GM18861 (cell line): ENCODE measurements at regions not wholly inside any gene's neighbourhood (a gene's known extent, or its start where the extent isn't known, plus 50 kb on each side); places are given as distances from the start of the nearest gene placed in this dataset.
"Not testable (repeated sequence)": the region's sequence is repeated elsewhere in the genome, so short reads cannot be mapped to it uniquely, and the experiment has no call there.

Experiments used
- ATAC-seq: cut with Tn5 transposase; IDR thresholded peaks from one replicate; pipeline ENCODE4 v1.9.1; 2021; ENCODE audit not compliant: unreplicated experiment

DNA sequence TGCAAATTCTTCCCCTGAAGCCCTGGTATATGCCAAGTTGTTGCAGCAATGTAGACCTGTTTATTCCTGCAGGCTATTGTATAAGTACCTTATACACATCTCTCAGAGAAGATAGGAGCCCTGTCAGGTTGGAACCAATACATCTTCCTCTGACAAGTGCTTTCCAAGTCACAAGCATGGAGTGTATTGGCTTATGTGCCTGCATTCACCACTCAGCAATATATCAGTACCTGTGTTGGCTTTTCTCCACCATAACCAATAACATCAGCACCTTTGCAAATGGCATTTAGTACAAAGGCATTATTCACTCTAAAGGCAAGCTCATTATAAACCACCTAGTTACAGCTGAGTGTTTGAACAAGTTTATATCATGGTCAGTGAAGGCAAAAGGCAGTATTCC lies 611.7 kb upstream of the CNTN5 start:
- ATAC-seq = no peak

DNA sequence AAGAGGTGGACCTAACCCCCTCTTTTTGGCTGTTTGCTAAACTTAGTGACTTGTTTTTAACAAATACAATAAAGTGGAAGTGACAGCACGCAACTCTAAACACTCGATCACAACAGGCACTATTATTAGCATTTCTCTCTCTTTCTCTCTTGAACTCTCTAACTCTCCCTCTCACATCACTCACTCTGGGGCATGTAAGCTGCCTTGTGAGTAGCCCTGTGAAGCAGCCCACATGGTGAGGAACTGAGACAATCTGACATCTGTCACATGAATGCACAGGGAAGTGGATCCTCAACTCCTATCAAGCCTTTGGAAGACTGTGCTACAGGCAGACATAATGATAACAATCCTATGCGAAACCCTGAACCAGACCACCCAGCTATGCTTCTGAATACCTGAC lies 609.0 kb upstream of the CNTN5 start:
- ATAC-seq = no peak

DNA sequence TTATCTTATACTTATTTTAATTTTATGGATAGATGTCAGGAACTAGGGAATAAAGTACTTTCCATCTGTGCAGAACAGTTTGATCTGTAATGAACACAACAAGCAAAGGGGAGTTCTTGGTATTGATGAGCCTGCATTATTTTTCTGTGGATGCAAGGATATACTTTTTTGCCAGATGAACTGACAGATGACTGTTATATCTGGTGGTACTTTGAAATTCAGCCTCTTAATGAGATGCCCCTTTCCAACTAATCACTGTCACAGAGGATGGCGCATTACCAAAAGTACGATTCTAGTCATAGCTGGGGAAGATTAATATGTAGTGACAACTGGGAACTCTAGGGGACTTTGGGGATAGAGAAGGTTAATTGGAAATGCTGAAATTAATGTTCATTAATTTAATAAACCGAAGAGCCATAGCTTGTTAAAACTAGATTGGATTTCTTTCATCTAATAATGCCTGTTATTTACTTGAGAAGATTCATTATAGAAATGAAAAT lies 603.4 kb upstream of the CNTN5 start:
- ATAC-seq = no peak

DNA sequence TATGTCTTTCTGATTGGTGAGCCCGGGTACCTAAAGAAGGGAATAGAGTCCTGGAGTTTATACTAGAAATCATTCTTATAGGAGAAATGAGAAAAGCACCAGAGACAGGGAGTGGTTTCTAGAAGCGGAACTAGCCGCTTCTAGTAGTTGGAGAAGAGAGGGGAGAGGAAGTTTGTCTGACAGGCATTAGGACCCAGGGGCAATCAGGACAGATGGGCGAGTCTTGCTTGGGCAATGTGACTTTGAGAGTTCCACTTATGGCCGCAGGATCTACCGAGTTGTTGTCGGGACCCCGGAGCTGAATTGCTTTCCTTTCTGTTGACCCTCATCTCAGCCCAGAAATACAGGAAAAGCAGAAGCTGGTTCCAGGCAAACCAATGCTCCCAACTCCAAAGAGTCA lies 596.8 kb upstream of the CNTN5 start:
- no peak for ATAC-seq

DNA sequence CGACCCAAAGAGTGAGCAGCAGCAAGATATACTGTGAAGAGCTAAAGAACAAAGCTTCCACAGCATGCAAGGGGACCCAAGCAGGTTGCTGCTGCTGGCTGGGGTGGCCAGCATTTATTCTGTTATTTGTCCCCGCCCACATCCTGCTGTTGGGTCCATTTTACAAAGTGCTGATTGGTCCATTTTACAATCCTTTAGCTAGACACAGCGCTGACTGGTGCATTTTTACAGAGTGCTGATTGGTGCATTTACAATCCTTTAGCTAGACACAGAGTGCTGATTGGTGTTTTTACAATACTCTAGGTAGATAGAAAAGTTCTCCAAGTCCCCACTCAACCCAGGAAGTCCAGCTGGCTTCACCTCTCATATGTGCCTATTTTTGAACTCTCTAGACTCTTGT lies 596.0 kb upstream of the CNTN5 start:
- not testable (repeated sequence) for ATAC-seq

DNA sequence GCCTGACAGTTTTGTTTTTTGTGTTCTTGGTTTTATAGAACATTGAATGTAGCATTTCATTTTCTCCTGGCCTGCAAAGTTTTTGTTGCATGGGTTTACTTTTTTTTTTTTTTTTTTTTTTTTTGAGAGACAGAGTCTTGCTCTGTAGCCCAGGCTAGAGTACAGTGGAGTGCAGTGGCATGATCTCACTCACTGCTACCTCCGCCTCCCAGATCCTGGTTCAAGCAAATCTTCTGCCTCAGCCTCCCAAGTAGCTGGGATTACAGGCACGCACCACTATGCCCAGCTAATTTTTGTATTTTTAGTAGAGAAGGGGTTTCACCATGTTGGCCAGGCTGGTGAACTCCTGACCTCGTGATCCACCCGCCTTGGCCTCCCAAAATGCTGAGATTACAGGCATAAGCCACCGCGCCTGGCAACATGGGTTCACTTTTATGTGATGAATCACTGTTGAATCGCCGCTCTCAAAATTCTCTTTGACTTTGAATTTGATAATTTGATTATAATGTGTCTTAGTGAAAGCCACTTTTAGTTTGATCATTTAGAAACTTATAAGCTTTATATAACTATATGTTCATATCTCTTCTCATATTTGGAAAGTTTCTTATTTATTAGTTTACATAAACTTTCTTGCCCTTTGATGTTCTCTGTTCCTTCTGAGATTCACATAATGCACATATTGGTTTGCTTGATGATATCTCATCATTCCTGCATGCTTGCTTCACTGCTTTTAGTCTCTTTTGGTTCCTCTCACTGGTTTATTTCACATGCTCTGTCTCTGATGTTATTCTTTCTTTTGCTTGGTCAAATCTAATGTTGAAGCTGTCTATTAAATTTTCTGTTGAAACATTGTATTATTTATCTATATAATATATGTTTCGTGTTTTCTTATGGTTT lies 589.0 kb upstream of the CNTN5 start:
- ATAC-seq = no peak

DNA sequence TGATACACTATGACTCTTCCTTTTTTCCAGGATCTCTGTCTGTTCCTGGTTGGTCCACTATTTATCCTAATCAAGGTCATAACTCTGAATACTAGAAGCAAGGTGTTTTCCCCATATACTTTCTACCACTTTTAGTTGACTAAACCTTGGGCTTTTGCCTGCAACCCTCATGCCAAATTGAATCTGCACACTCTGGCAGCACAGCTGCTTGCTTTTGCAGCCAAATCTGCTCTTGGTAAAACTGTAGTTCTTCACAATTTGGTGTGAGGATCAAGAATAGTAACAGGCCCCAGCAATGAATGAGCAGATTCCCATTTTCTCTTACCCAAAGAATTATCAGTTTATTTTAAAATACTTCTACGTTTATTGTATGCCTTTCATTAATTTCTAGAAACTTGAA lies 586.5 kb upstream of the CNTN5 start:
- no peak for ATAC-seq

DNA sequence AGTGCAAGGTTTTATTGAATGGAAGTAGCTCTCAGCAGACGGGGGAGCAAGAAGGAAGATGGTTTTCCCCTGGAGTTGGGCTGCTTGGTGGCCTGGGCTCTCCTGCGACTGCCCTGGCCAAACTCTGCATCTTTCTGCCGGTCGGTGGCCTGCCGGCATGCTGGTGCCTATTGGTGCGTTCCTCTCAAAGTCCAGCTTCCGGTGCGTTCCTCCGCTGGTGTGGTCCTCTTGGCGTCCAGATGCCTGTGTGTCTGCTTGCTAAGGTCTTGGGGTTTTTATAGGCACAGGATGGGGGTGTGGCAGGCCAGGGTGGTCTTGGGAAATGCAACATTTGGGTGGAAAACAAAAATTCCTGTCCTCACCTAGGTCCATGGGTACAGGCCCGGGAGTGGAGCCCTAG lies 567.4 kb upstream of the CNTN5 start:
- no peak for ATAC-seq

DNA sequence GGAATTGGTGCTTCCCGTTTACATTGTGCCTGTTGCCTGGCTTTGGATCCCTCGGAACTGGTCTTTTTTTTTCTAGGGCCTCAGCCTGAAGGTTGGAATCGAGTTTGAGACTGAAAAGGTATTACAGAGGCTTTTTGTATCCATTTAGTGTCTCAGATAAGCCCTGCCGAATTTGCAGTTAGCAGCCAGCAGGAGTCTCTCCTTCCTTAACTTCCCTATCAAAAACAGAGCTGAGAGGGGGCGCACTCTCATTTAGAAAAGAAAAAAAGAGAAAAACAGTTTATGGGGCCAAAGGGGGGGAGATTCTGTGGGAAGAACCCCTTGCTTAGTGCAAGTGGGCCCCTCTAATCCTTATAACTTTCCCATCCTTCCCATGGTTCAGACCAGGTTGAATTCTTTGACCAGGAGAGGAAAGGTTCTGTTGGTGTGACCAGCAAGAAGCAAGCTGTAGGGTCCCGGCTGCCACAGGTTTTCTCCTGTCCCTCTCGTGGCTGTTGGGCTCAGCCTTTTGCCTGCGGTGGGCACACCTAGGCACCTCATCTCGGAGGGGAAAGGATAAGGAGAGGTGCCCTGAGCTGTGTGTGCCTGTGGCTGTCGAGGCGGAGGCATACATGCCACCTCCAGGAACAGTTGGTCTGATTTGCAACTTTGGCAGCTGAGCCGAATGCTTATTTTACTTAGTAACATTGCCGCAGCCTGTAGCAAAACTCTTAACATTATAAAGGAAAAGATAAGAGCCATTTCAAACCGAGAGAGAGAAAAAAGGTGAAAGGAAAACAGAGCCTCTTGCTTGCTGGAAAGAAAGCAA lies 565.0 kb upstream of the CNTN5 start:
- no peak for ATAC-seq

DNA sequence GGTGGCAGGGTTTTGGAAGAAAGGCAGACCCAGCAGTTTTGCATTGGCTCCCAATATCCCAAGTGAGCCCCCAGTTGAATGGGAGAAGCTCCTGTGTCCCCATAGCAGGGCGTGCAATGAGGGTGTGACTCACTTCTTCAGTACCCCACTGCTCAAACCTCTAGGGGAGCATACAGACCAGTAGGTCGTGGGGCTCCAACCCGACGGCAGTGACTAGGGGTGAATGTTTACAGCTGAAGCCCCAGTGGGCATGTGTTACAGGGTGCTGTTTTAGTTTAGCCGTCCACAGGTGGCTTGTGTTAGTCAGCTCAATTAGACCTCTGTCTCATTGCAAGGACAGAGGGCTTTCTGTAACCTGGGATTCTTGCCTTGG lies 564.5 kb upstream of the CNTN5 start:
- no peak for ATAC-seq

DNA sequence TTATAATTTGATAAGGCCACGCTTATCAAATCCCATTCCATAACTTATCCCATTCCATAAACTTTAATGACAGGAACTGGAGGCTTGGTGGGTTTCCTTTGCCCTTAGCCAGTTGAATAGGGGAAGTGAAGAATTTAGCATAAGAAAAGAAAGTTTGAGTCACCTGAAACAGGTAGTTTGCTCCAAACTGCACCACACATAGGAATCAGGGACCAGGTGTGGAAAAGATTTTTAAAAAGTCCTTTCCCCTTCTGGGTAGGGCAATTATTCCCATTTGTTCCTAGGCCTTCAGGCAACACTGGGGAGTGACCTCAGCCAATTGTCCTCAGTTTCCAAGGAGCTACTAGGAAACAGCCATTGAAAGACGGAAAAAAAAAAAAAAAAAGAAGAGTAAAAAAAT lies 525.7 kb upstream of the CNTN5 start:
- no peak for ATAC-seq

DNA sequence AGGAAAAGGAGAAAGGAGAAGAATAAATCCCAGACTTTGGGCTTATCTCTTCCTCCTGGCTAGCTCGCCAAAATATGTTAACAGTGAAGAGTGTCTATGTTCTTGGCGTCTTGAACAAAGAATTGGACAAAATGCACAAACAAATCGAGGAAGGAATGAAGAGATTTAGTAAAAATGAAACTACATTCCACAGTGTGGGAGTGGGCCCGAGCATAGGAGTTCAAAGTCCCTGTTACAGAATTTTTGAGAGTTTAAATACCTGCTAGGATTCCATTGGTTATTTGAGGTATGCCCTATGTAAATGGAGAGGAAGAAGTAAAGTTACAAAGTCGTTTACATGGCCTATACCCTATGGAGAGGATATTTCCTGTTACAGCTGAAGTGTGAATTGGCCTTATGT lies 525.1 kb upstream of the CNTN5 start:
- ATAC-seq = no peak

DNA sequence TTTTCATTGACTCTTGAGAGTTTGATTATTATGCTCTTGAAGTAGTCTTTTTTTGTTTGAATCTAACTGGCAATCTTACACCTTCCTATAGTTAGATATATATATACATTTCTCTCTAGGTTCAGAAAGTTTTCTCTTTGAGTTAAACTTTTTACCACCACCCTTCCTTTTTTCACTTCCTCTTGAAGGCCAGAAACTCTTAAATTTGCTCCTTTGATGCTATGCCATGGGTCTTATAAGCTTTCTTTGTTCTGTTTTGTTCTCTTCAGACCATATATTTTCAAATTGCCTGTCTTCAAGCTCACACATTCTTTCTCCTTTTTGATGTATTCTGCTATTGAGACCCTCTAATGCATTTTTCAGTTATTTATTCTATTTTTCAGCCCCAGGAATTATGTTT lies 513.5 kb upstream of the CNTN5 start:
- ATAC-seq = no peak

DNA sequence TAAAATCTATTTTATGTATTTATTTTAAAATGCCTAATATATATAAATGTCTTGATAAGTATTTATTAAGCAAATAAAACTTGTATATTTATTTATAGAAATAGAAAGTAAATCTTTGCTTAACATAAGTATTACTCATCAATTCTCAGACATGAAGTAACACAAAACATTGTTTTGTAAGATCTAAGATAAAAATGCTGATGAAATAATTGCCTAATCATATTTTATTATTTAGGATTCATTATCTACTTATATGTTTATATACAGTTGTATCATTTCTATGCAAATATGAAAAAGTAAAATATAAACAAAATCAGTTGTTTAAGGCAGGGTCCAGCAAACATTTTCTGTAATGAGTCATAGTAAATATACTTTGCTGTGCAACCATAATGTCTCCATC lies 507.8 kb upstream of the CNTN5 start:
- no peak for ATAC-seq

DNA sequence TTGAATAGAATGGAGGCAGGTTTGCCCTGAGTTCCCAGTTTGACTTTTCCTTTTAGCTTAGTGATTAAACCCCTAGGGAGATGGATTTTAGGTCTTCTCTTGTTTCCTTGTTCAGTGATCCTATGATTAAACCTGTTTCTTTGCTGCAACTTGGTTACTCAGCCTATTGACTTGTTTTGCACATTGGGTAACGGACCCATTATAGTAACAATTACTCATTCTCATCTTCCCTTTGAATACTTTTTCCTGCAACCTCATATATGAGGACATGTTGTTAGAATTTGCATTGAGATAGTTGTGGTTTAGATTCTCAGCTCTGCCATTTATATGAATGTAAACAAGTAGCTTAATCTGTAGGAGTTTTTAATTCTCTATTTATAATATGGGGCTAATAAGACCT lies 489.2 kb upstream of the CNTN5 start:
- ATAC-seq = no peak

DNA sequence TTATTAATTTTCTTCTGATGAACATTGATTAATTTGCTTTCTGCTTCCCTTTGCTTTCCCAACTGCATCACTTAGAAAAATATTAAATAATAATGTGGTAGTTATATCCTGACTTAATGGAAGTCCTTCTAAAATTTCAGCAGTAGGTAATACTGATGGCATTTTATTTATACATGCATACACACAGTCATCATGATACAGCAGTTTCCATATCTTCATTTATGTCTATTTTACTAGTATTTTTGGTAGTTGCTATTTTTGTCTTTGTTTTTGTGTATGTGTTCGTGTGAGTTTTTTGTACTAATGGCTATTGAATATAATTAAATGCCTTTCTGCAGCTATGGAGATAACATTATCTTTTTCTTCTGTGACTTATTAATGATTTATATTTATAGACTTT lies 484.7 kb upstream of the CNTN5 start:
- ATAC-seq = no peak

DNA sequence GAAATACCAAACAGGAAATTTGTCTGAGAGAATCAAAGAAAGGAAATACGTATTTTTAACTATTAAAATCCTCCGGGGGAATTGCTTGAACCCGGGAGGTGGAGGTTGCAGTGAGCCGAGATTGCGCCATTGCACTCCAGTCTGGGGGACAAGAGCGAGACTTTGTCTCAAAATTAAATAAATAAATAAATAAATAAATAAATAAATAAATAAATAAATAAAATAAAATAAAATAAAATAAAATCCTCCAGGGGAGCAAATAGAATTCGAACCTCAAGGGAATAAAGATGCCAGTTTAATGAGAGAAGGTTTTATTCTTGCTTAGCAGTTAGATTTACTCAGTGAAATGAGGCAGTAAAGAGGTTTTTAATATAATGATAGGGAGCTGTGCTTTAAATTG lies 482.4 kb upstream of the CNTN5 start:
- not testable (repeated sequence) for ATAC-seq

DNA sequence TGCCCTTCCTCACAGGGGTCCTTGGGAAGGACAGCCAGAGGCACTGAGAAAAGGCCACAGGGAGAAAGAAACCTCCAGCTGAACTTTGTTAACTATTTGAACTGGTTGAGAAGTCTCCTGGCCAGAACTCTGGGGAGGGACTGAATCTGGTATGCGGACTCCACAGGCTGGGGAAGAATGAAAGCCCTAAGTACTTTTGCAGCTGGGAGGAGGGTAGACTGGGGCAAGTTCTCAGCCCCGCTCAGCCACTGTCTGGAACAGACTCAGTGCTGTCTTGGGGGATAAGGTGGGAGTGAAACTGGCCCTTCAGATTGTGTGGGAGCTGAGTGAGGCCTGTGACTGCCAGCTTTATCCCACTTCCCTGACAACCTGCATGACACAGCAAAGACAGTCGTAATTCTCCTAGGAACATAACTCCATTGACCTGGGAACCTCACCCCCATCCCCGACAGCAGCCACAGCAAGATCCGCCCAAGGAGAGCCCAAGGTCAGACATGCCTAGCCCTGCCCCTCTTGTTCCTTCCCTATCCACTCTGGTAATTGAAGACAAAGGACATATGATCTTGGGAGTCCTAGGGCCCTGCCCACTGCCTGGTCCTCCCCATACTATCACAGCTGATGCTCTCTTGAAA lies 475.1 kb upstream of the CNTN5 start:
- ATAC-seq = no peak

DNA sequence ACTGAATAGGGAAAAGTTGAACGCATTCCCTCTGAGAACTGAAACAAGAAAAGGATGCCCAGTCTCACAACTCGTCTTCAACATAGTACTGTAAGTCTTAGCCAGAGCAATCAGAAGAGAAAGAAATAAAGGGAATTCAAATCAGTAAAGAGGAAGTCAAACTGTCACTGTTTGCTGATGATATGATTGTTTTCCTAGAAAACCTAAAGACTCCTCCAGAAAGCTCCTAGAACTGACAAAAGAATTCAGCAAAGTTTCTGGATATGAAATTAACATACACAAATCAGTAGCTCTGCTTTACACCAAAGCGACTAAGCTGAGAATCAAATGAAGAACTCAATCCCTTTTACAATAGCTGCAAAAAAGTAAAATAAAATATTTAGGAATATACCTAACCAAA lies 471.2 kb upstream of the CNTN5 start:
- ATAC-seq = no peak

DNA sequence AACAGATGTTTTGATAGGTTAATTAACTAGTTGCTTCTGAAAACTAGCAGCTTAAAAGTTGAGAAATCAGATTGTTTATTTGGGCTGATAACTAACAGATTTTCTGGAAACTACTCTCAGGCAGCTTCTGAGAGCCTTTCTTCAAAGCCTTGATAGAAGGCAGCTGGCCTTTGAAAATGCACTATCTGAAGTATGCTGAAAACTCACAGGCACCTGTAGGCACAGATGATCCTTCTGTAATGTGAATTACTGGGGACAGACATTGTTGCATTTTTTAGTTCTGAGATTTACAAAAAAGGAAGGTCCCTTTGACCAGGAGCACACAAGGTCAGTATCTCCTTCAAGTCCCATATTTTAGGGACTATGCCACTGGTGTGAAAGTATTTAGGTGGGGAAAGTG lies 460.8 kb upstream of the CNTN5 start:
- no peak for ATAC-seq

DNA sequence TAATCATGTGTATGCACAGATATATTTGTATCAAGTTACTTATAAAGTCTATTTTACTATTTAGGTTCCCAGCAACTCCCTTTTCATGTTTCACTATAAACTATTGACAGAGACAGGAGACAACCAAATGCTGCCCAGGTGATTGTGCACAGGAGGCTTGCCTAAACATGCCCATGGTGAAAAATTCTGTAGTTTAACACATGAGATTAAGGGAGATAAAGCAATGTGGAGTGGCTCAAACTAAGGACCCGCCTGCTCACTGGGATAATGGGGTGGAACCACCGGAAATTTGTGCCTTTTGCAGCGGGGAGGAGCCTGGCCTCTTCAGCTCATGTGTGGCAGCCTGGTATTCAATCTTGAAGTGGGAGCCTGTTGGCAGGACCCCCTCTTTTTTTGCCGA lies 459.5 kb upstream of the CNTN5 start:
- no peak for ATAC-seq

DNA sequence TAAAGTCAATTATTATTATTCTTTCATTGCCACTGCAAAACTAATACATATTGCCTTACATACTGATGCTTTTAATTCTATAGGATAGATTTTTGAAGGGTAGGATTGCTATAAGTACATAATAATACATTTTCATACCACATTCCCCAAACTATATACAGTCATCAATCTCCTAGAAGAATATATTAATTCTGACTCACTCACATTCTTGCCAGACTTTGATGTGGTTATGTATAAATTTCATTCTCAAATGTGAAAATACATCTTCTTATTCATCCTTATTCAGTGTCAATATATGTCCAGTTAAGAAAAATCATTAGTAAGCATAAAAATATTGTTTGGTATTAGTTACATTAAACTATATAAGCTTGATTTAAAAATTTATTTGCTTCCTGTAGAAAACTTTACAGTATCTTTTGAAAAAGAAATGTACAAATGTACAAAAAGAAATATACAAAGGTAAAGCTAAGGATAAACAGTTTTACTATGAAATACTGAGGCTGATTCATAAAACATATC lies 458.8 kb upstream of the CNTN5 start:
- no peak for ATAC-seq
